Activated CD4-positive, CD25-positive, alpha-beta regulatory T cell treated with anti-CD3 and anti-CD28 coated beads, Interleukin-2, amount 50 U/mL, for 24 hours (primary cell): ENCODE measurements at regions not wholly inside any gene's neighbourhood (a gene's known extent, or its start where the extent isn't known, plus 50 kb on each side); places are given as distances from the start of the nearest gene placed in this dataset.
"Not testable (repeated sequence)": the region's sequence is repeated elsewhere in the genome, so short reads cannot be mapped to it uniquely, and the experiment has no call there.

Experiments
- ATAC-seq, 2 donors: fragments of 150-1000 bp; cut with Tn5 transposase; one replicate each; pipeline ENCODE4 v1.10.0; 2021; ENCODE audit warnings: mild to moderate bottlenecking in 1 of 2, moderate library complexity in 1 of 2

DNA sequence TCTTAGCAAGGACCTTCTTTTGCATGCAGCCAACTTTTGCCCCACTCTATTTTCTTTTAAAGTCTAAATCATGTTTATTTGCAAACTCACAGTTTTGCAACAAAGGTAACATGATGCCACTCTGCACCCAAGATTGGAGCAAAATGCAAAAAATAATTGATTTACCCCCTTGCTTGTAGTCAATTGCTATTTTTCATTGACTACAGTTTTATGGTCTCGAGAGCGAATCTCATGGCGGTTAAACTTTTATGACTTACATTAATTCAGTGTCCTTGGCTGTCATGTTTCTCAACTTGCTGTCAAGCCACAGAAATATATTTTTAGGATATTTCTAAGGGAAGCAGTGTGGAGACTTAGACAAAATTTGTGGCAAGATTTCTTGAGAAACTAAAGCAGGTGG lies 110.0 kb upstream of the JCAD start:
- ATAC-seq = no peak

- ATAC-seq = no peak
Observed at GRCh38 chr10:30166929-30167328, 107.5 kb upstream of the JCAD start.

DNA sequence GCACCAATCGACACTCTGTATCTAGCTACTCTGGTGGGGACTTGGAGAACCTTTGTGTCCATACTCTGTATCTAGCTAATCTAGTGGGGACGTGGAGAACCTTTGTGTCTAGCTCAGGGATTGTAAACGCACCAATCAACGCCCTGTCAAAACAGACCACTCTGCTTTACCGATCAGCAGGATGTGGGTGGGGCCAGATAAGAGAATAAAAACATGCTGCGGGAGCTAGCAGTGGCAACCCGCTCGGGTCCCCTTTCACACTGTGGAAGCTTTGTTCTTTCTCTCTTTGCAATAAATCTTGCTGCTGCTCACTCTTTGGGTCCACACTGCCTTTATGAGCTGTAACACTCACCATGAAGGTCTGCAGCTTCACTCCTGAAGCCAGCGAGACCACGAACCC lies 104.0 kb upstream of the JCAD start:
- not testable (repeated sequence) for ATAC-seq

GRCh38 chr10:30162796-30163195 lies 103.4 kb upstream of the JCAD start:
- ATAC-seq = not testable (repeated sequence)

GRCh38 chr10:30160271-30160982 lies 101.0 kb upstream of the JCAD start:
- no peak for ATAC-seq

DNA sequence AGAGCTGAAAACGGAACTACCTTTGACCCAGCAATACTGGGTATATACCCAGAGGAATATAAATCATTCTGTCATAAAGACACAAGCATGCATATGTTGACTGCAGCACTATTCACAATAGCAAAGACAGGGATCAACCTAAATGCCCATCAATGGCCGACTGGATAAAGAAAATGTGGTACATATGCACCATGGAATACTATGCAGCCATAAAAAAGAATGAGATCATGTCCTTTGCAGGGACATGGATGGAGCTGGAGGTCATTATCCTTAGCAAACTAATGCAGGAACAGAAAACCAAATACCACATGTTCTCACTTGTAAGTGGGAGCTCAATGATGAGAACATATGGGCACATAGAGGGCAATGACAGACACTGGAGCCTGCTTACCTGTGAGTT lies 100.2 kb upstream of the JCAD start:
- not testable (repeated sequence) for ATAC-seq

GRCh38 chr10:30158325-30158960 lies 99.1 kb upstream of the JCAD start:
- no peak for ATAC-seq

DNA sequence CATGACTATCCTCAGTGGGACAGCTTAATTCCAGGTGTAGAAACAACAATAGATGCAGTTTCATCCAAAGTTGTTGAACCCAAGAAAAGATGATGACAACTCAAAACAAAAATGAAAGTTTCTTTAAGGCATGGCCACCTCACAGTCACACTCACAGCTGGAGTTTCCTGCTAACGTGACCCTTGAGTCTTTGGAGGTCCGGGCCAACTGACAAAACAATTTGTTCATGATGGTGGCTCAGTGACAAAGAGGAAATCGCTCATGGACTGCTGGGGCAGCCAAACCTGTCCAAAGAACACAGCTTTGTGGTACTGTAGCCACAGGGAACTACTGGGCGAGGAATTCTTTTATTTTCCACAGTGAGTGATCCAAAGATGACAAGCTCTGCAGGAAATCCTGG lies 96.0 kb upstream of the JCAD start:
- ATAC-seq = no peak

DNA sequence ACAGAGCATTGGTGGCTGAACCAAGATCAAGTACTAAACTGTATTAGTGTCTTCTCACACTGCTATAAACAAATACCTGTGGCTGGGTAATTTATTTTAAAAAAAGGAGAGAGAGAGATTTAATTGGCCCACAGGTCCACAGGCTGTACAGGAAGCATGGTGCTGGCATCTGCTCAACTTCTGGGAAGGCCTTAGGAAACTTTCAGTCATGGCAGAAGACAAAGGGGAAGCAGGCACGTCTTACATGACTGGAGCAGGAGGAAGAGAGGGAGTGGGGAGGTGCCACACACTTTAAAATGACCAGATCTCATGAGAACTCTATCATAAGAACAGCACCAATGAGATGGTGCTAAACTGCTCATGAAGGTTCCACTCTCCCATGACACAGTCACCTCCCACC lies 95.2 kb upstream of the JCAD start:
- ATAC-seq = no peak

GRCh38 chr10:30154126-30154525 lies 94.7 kb upstream of the JCAD start:
- no peak for ATAC-seq

- ATAC-seq = no peak
Observed at GRCh38 chr10:30151581-30152389, 92.4 kb upstream of the JCAD start.

- no peak for ATAC-seq
Observed at GRCh38 chr10:30141423-30141822, 82.0 kb upstream of the JCAD start.

GRCh38 chr10:30134171-30134945 lies 75.0 kb upstream of the JCAD start:
- no peak for ATAC-seq

- no peak for ATAC-seq
Observed at GRCh38 chr10:30133198-30133597, 73.8 kb upstream of the JCAD start.

DNA sequence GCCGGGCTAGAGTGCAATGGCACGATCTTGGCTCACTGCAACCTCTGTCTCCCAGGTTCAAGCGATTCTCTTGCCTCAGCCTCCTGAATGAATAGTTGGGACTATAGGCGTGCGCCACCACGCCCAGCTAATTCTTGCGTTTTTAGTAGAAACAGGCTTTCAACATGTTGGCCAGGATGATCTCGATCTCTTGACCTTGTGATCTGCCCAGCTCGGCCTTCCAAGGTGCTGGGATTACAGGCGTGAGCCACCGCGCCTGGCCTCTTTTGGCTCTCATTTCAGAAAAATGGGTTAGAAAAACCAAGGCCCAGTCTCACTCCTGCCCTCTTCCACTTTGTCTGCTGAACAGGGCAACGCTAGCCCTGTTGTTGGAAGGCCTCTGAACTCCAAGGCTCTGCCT lies 72.0 kb upstream of the JCAD start:
- ATAC-seq = not testable (repeated sequence)

DNA sequence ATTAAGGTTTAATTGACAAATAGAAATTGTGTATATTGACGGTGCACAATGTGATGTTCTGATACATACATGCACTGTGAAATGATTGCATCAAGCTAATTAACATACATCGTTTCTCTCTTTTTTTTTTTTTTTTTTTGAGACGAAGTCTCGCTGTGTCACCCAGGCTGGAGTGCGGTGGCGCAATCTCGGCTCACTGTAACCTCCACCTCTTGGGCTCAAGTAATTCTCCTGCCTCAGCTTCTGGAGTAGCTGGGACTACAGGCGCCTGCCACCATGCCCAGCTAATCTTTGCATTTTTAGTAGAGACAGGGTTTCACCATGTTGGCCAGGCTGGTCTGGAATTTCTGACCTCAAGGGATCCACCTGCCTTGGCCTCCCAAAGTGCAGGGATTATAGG lies 69.9 kb upstream of the JCAD start:
- ATAC-seq = not testable (repeated sequence)

DNA sequence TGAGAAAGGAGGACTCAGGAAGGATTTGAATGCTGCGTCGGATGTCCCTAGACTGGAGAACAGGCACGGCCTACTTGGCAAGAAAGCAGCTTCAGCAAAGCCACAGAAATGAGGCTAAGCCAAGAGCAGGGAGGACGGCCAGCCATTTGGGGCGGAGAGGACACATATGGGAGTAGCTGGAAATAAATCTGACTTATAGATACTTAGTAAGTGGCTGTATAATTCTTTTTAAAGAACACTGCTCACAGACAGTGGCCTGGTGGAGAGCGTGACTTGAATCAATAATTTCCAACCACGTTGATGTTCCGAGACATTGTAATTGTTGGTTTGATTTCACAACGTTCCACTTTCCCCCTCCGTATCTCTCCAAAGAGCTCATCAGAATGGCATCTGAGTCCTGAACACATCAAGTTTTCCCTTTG lies 67.7 kb upstream of the JCAD start:
- no peak for ATAC-seq

GRCh38 chr10:30125496-30125895 lies 66.1 kb upstream of the JCAD start:
- no peak for ATAC-seq

DNA sequence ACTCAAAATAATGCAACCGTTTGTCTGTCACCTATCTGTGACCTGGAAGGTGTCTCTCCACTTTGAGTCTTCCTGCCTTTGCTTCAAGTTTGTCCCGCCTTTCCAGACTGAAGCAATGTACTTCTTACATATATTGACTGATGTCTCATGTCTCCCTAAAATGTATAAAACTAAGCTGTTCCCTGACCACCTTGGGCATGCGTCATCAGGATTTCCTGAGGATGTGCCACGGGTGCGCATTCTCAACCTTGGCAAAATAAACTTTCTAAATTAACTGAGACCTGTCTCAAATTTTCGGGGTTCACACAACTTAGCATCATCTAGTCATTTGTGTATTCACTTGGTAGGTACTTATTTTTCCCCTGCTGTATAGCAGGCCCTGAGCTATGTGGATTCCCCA lies 65.3 kb upstream of the JCAD start:
- ATAC-seq = no peak

DNA sequence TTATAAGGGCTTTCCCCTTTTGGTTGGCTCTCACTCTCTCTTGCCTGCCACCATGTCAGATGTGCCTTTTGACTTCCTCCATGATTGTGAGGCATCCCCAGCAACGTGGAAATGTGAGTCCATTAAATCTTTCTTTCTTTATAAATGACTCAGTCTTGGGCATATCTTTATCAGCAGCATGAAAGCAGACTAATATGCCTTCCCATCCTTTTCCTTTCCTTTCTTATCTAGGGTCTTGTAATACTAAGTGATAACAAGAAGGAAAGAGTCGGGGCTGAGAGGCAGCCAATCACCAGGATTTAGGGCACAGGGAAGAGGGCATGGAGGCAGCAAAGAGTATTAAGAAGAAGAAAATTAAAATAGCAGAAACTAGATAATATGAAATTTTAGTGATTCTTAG lies 62.0 kb upstream of the JCAD start:
- ATAC-seq = no peak

- ATAC-seq = no peak
Observed at GRCh38 chr10:30118590-30118989, 59.2 kb upstream of the JCAD start.

DNA sequence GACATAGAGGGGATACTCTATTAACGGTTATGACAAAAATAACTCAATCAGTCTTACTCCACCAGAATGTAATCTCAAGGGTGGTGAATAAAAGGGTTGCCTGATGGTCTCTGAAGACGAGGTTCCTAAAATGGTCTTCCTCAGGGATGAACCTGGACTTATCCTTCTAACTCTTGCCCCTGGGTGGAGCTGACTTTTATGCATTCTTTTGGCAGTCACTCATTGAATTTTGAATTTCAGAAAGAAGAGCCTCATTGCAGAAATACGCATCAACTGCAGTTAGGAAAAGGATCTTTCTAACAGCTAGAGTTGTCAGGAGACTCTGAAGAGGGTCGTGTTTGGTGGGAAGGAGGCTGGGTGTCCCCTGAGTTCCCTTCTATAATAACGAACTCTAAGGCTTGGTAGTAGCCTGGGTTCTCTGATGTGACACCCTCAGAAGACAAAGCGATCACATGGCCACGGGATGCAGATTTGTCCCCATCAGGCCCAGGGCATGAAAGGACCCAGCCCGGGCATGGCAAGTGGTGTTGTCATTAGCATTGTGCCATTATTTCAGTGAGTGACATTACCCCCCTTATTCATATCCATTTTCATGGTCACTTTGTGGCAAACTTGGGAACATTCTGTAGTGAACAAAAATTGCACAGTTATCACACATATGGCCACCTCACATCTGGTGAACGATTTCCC lies 58.6 kb upstream of the JCAD start:
- no peak for ATAC-seq
